Liver (tissue), 3 donors: ENCODE measurements at regions not wholly inside any gene's neighbourhood (a gene's known extent, or its start where the extent isn't known, plus 50 kb on each side); places are given as distances from the start of the nearest gene placed in this dataset.

Source experiments
- CTCF ChIP-seq: fragments of 150-350 bp; IDR thresholded peaks from 2 replicates; pipeline ENCODE4 v1.5.1; 2017; ENCODE audit warnings: improper control_type of control experiment, low read depth, low read length; ENCODE audit not compliant: missing input control
- TAF1 ChIP-seq: conservative IDR thresholded peaks from 2 replicates; pipeline ENCODE4 v1.6.1; 2016; ENCODE audit warnings: antibody characterized with exemption, mild to moderate bottlenecking
- donor health status: healthy.
- donor health status: healthy.

DNA sequence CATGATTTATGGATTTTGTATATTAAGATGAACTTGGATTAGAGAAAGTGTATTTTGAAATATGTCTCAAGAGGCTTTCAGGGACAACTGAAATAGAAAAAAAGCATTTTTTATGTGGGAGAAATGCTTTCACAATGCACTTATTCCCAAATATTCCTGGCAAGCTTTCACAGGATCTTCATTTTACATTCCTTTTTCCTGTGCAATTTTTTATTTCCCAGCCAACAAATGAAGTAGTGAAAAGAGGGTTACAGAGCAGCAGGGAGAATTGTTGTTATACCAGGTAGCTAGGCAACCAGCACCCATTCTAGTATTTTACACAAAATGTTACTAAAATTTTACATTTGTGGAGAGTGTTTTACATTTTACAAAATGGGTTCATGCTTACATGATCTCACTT, 167.0 kb upstream of the RPRM start:
- no peak for TF ChIP-seq TAF1
- TF ChIP-seq CTCF: no peak
